Right kidney (tissue), 1 donor: ENCODE measurements at regions not wholly inside any gene's neighbourhood (a gene's known extent, or its start where the extent isn't known, plus 50 kb on each side); places are given as distances from the start of the nearest gene placed in this dataset.

Source experiments
- DNase-seq: peaks from one replicate; pipeline ENCODE4 v3.0.0-alpha.2; 2016

DNA sequence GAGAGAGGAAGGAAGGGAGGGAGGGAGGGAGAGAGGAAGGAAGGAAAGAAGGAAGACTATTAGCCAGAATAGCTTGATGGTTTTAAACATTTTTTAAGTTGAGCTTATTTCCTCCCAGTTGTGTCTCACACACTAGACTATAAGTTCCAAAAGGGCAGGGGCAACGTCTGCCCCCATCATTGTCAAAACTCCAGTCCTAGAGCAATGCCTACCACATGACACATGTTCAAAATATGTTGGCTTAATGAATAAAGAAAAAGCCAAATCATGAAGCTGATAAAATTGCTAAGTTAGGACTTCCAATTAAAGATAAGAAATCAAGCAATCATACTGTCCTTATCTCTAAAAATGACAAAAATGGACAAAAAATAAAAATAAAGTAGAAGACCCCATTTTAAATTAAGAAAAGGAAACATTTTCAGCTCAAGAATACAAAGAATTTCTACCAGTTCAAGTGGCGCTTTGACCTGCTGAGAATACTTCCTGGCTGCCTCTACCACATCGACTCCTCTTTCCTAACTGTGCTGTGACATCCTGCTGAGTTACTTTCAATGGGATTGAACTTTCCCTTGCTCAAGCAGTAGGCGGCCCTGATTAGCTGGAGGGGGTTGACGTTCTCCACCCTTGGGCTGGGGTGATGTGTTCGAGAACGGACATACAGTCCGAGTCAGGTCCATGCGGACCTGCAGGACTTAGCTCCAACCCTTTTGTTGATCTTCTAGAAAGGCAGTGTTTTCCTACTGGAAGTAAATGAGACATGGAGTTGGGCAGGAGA is 283.9 kb upstream of the FOXQ1 start:
- no peak for DNase-seq

DNA sequence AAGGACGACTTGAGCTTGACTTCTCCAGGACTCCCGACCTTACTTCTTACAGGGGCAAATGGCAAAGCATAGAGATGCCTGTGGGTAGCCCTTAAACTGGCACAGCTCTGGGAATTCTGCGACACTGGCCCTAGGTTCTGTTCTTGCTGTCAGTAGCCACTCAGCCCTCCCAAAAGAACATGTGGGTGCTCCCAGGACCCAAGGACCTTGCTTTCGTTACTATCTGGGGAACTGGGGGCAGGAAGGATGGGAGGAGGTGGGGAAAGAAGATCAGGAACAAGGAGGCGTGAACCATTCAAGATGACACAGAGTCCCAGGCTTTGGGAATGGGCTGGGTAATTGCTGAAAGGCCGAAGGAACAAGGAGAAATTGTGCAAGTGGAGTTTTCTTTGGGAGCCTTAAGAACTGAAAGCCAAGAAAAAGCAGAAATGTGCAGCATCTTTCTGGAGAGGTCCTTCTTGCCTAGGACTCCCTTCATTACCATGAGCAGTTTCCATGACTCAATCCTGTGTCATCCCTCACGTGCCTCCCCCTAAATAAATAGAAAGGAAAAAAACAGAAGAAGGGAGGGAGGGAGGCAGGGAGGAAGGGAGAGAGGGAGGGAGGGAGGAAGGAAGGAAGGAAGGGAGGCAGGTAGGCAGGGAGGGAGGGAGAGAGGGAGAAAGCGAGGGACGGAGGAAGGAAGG is 284.6 kb upstream of the FOXQ1 start:
- DNase-seq: no peak

DNA sequence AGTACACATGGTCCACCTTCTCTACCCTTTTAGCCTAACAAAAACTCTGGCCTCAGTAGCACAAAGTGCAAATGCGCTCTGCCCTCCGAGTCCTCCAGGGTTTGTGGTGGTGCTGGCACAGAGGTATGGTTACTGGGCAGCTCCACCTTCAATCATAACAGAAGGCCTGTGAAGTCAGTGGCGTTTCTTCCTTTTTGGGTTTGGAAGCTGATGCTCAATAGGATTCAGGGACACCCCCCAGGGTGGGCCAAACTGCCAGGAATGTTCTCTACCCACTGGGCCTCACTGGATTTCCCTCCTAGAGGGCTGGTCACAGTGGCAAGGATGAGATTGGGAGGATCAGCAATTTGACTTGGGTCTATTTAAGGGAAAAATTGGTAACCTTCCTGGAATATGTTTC is 286.1 kb upstream of the FOXQ1 start:
- DNase-seq: no peak

DNA sequence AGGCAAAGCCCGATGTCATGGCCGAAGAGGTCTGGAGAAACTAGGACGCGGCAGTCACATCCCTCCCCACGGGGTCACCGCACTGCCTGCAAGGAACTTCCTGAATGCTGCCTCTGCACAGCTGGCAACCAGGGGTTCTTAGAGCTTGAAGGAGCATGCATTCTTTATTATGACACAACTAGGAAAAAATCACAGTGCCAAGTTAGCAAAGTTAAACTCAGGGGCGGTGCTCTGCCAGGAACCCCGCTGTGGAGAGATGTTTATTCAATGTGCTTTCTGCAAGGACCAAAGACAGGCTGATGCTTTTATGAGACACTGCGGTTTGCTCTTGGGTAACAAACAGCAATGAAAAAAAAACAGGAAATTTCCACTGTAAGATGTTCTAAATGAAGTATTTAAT is 287.3 kb upstream of the FOXQ1 start:
- no peak for DNase-seq

DNA sequence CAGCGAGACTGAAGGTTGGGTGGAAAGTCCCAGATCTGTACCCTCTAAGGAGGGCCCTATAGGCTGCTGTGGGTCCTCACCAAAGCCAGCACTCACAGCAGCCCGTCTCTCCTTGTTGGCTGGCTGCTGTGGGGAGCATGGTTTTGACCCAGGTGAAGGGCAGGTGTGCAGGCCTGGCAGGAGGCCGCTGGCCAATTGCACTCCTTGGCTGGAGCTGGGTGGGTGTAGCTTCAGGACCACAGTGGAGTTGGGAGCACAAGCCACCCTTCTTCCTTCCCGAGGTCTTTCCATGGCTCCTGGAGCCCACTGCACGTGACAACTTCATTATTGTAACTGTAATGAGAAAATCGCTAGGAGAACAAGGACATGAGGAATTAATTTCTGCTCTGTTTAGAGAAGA is 287.7 kb upstream of the FOXQ1 start:
- no peak for DNase-seq

DNA sequence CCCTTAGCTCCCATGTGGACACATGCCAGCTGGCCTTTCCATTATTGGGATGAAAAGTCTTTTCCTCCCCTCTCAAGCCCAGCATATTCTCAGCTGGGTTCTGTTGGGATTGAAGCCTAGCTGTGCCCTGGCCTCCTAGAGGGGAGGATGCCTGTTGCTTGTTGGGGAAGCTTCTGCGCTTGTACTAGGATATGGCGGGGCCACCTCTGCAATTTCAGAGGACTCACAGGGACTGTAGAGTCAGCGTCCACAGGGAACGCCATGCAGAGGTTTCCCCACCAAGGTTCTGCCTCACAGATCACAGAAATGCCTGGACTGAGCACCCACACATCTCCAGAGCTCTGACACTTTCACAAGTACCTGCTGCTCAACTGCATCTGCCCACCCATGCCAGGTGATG is 288.7 kb upstream of the FOXQ1 start:
- DNase-seq: no peak

DNA sequence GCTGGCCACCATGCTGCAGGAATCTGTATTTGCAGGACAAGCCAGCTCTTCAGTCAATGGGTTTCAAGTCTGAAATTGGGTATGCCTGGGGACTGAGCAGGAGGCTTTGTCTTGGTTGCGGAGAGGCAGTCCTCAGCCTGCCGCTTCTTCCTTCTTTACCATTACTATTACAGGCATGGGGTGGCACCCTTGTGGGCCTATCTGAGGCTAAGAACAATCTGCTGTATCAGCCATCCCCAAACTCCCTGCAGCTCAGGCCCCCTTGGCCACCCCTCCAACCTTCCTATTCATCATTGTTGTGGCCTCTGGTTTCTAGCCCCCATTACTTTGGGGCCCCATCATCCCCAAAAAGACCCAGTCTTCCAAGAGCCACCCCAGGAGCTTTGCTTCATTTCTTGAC is 289.2 kb upstream of the FOXQ1 start:
- no peak for DNase-seq

DNA sequence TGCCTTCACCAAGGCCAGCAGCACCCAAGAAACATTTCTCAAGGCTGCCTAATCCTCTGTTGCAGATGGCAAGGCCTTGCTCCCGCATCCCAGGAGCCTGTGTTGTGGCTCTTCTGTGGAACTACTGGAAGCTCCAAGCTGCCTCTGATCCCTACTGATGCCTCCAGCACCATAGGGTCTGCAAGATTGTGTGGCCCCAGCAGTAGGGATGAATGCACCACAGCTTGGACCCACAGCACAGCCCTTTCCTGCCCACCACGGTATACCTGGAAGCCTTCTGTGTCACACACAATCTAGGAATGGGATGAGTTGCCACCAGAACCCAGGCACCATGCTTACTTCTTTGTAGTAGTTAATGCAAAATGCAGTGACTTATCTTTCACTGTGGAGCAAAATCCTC is 291.1 kb upstream of the FOXQ1 start:
- no peak for DNase-seq

DNA sequence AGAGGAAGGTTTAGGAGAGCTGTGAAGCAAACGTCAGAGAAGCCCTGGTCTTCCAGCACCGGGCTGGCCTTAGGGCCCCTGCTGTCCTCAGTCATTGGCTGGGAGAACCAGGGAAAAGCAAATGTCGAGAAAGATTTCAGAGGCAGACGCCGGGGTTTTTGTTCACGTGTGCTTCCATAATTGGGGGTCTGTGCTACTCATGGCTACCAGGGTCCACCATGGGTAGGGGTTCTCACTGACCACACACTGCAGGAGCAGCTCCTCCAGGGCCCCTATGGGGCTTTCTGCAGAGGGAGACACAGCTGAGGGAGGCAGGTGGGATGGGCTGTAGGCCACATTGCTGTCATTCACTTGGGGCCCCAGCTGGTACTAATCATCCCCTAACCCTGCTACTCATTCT is 291.8 kb upstream of the FOXQ1 start:
- no peak for DNase-seq

DNA sequence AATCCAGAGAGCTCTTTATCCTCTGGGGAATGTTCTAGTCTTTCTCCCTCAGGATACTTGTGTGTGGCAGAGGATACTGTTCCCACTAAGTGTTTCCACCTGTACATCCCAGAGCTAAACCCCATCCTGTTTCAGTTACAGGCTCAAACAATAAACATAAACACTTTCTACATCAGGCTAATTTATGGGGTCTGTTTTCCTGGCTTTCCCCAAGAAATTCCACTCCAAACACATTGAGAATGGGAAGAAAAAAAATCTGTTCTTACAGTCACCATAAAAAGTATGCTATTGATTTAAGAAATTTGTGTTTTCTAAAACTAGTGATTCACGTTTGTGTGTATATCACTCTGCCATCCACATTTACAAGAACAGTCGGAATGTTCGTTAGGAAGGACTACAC is 293.9 kb upstream of the FOXQ1 start:
- DNase-seq: no peak

DNA sequence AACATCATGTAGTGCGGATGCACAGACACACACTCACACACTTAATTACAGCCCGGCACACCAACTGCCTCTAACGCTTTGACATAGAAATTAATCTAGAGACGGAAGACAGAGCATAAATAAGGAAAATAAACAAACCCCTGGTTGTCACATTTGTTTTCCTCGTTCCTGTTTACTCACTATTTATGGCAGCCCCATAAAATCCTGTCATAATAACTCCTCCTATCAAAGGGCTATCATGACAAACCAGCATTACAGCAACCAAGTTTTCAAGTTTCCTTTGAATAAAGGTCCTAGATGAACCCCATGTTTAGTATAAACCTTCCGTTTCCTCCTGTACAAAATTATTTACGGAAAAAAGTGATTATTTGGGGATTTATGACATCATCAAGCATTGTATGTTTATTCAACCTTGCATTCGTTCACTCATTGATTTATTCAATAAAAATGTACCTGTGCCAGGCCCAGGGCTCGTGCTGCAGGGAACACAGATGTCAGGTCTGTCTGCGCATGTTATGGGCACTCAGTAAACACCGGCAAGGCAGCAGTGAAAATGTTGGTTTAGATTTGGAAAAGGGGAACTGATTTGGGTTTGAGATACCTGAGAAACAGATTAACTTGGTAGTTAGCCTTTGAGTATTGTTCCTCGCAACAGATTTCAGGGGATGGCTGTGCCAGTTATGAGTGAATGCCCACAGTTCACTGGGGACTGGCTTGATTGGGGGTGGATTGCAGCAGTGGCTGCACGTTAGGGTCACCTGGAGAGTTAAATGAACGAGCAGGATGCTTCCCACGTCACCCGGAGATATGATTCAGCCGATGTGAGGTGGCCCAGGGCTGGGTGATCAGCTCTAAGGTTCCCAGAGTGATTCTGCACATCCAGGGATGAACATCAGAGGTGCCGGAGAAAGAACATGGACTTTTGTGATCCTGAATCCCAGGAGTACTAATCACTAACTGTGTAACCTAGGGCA is 295.3 kb upstream of the FOXQ1 start:
- no peak for DNase-seq

DNA sequence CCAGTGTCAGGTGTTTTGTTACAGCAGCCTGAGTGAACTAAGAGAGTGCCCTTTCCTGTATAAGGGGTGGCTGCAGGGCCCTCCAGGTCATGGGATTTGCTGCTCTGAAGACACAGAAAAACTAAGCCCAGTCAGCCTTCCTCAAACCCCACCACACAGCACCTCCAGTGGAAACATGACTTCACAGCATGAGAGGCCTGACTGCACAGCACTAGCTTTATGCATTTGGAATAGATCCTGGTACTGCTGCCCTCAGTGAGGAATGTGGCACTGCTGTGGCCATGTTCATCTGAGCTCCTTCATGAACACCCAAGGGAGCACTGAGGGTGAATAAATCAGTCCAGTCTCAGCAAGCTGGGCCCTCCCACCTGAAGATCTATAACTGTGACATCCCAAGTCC is 296.1 kb upstream of the FOXQ1 start:
- no peak for DNase-seq

DNA sequence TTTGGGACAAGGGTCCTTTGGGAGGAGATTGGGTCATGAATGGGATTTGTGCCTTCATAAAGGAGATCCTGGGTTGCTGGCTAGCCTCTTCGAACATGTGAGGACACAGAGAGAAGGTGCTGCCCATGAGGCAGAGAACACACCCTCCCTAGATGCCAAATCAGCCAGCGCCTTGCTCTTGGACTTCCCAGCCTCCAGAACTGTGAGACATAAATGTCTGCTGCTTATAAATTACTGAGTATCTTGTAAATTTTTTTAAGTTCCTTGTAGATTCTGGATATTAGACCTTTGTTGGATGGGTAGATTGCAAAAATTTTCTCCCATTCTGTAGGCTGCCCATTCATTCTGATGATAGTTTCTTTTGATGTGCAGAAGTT is 297.5 kb upstream of the FOXQ1 start:
- DNase-seq: no peak

DNA sequence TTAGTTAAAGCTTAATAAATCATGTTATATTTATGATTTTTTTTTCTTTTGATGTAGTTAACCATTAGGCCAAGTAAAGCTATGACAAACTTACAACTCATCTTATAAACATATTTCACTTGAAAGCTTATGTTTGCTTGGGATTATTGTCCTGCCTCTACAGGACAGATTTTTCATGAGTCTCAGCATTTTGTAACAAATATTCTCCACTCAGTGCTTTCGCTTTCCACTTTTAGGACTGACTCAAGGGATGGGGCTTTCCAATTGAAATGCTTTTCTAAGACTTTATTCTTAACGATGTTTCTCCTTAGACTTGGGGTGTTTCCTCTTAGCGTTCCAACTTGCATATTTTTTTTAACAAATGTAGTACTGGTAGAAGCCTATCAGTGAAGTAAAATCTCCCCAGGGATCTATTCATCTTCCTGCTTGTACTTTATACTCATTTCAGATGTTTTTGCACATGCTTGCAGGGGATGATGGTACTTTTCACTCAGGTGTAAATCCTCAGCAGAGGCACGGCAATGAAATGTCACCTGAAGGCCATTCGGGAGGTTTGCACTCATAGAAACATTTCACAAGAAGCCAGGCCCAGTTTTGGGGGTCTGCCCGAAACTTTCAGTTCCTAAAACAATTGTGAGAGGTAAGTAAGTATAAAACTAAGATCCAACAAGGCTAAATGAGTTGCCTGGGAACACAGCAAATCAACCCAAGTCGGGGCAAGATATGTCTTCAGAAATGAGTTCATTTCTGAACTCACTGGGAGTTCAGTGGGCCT is 298.1 kb upstream of the FOXQ1 start:
- DNase-seq: no peak

DNA sequence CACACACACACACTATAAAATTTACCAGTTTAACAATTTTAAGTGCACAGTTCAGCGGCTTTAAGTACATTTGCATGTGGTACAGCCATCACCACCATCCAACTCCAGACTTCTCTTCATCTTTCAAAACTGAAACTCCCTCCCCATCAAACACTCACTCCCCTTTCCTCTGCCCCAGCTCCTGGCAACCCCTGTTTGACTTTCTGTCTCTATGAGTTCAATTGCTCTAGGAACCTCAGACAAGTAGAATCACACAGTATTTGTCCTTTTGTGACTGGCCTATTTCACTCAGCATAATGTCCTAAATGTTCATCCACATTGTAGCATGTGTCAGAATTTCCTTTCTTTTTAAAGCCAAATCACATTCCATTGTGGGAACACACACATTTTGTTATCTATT is 302.8 kb upstream of the FOXQ1 start:
- no peak for DNase-seq

DNA sequence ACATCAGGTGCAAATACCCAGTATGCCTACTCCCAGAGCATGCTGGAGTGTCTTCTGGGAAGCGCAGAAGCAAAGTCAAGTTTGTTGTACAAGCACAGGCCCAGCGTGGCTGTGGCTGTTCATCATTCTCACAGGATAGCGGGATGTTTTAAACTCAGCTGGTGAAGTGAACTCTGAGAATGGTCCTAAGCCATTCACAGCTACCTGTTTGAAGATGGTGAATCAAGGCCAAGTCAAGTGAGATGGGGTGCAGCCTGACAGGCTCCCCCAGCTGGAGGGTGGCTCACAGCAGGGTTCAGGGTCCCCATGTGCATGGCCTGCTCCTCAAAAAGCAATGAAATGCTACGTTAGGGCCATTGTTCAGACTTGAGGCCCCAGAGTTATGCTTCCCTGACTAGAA is 304.7 kb upstream of the FOXQ1 start:
- no peak for DNase-seq

DNA sequence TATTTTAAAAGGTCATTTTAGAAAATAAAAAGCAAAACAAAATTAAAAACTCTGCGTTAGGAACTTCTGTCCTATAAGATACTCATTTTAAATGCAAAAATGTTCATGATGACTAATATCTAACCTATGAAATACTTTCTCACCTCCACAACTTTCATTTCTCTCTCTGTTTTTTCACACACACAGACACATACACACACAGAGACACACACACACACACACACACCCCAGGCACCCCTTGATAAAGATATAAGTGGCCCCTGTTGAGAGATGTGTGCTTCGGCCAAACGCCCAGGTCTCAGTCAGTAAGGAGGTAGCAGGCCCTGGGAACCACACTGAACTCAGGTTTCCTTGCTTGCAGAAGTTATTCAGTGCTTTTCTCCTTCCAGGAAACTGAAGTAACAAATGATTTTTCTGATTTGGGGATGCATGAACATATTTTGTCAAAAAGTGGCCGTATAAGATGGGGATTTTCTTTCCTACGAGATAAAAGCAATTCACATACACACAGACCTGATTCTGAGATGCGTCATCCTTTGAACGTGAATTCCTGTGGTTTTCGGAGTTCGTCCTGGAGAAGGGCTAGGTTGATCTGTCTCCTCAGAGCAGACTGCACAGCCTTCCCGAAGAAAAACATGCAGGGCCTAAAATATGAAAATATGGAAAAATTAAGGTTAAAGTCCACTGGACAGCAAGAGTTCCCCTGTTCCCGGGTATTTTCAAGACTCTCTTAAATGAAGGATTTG is 306.8 kb upstream of the FOXQ1 start:
- no peak for DNase-seq

DNA sequence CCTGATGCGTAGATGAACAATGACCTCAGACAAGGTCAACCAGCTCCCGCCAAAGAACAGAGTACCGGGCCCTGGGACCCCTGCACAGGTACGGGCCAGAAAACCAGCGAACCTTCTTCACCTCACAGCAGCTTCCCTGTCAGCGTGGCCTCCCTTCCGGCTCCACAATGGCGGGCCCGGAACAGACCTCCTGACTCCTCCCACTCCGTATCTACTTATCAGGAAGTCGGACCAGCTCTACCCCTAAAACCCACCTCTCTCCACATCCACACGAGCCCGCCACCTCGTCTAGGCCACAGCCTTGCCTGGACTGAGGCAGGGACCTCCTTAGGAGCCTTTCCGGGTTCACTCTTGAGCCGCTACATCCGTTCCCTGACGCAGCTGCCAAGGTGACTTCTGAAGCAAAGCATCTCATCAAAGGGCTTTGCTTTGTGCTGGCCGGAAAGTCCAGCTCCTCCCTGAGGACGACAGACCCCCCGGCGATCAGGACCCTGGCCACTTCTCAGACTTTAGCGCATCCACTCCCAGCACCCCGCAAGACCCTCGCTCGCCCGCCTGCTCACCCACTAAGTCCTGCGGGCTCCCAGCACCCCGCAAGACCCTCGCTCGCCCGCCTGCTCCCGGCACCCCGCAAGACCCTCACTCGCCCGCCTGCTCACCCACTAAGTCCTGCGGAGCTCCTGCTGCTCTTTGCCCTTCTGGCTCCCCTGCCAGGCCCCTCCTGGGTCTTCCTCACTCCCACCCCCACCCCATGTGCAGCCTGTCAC is 308.3 kb upstream of the FOXQ1 start:
- no peak for DNase-seq

DNA sequence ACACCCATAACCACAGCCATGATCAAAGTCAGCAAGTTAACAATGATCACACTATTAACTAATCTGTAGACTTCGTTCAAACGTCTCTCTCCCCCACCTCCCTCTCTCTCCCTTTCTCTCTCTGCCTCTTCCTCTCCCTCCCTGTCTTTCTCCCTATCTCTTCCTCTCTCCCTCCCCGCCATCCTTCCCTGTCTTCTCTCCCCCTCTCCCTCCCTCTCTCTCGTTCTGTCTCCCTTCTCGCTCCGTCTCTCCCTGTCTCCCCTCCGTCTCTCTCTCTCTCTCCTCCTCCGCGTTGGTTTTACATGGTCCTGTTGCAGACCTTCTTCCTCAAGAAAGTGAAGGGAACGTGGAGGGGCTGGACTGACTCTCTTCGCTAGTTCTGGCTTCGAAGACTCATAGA is 308.9 kb upstream of the FOXQ1 start:
- no peak for DNase-seq

DNA sequence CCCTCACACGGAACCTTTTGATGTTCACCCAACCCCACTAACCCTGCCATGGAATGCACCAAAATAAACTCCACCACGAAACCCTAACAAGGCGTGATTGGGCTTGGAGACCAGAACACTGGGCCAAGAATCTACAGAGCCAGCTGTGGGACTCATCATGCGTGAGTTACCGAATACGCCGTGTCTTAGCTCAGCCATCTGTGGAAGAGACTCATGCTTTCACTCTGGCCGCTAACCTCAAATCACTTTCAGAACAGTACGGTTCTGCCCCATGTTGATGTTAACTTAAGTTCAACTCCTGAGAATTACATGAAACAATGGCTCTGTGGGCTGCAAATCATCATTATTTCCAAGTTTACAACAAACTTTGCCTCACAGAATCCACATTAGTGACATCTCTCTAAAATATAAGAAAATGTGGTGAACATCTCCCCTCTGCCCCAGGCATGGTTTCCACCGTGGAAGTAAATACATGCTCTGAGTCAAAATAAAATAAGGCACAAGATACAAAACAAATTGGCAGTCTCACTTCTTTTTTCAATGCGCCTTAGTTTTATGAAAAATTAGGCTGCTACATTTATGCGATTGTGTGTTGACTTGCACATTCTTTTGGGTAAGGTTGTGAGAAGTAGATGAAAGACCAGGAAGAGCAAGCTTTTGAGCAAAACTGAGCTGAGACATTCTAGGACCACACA is 308.9 kb upstream of the EXOC2 start:
- DNase-seq: no peak
